ENCODE measurements at regions not wholly inside any gene's neighbourhood (a gene's known extent, or its start where the extent isn't known, plus 50 kb on each side); places are given as distances from the start of the nearest gene placed in this dataset.

DNA sequence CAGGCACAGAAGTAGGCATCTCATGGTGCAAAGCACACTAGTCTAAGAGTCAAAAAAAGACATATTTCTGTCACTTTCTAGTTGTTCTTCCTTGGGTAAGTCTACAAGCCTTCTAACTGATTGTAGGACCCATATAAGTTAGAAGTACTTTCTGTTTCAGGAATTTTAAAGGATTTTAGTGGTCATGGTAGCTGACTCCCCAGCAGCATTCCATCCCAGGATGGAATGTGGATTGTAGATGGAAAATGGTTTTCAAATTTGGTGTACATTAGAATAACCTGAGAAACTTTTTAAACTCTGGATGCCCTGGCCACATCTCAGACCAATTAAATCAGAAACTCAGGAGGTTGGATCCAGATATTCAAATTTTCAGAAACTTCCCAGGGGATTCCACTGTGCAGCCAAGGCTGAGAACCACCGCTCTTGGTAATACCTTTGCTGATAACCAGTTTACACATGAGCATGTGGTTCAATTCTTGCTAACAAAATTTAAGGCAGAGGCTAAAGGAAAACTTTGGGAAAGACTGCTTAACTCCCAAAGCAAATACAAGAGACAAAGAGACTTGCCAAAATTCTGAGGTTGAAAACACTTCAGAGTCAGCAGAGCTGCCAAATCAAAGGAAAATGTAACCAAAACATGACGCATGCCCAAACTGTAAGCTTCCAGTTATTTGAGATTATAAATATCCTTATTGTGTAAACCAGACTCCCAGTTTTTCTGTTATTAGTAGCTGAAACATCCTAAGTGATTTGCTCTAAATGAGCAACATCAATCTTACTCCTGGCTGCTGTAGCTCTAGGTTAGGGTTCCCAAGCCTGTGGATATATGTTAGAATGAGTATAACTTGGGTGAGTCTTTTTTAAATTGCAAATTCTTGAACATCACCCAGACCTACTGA, 145.4 kb upstream of the MTAP start:
- TF ChIP-seq, protein P1, sequence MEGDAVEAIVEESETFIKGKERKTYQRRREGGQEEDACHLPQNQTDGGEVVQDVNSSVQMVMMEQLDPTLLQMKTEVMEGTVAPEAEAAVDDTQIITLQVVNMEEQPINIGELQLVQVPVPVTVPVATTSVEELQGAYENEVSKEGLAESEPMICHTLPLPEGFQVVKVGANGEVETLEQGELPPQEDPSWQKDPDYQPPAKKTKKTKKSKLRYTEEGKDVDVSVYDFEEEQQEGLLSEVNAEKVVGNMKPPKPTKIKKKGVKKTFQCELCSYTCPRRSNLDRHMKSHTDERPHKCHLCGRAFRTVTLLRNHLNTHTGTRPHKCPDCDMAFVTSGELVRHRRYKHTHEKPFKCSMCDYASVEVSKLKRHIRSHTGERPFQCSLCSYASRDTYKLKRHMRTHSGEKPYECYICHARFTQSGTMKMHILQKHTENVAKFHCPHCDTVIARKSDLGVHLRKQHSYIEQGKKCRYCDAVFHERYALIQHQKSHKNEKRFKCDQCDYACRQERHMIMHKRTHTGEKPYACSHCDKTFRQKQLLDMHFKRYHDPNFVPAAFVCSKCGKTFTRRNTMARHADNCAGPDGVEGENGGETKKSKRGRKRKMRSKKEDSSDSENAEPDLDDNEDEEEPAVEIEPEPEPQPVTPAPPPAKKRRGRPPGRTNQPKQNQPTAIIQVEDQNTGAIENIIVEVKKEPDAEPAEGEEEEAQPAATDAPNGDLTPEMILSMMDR (IDR thresholded peaks at IDR 0.05): no peak
- TF ChIP-seq POLR2A (IDR thresholded peaks at IDR 0.05): no peak
